KOPT-K1 (cell line): ENCODE measurements at regions not wholly inside any gene's neighbourhood (a gene's known extent, or its start where the extent isn't known, plus 50 kb on each side); places are given as distances from the start of the nearest gene placed in this dataset.

Experiments
- H3K27ac ChIP-seq: fragments of 200-600 bp; sonication (generic); 2 replicates; pipeline ENCODE4 v1.5.1; 2016; ENCODE audit warnings: antibody characterized with exemption, mild to moderate bottlenecking, low read depth, low read length; ENCODE audit not compliant: poor library complexity, severe bottlenecking
- H3K36me3 ChIP-seq: fragments of 200-600 bp; sonication (generic); 2 replicates; pipeline ENCODE4 v1.5.1; 2017; ENCODE audit warnings: antibody characterized with exemption, mild to moderate bottlenecking, low read length, moderate library complexity; ENCODE audit not compliant: insufficient read depth
- H3K9me3 ChIP-seq: fragments of 200-600 bp; sonication (generic); 2 replicates; pipeline ENCODE4 v1.5.1; 2017; ENCODE audit warnings: antibody characterized with exemption, low read length, mild to moderate bottlenecking; ENCODE audit not compliant: insufficient read depth, poor library complexity, severe bottlenecking

GRCh38 chr4:178264001-178264400 is 821.8 kb upstream of the AGA start:
- Histone ChIP-seq H3K36me3 (no peaks in the 10 kb centered on the region), H3K27ac (no peak overlapping the region), H3K9me3 (no peaks in the 10 kb centered on the region)

- Histone ChIP-seq H3K27ac (no peak overlapping the region), H3K9me3 (no peaks in the 10 kb centered on the region), H3K36me3 (no peaks in the 10 kb centered on the region)
Observed at GRCh38 chr4:178271386-178271785, 829.1 kb upstream of the AGA start.

GRCh38 chr4:178273168-178273567 is 830.9 kb upstream of the AGA start:
- no peaks in the 10 kb centered on the region for H3K36me3 ChIP-seq
- H3K27ac ChIP-seq, result no peak overlapping the region
- no peaks in the 10 kb centered on the region for H3K9me3 ChIP-seq

- Histone ChIP-seq H3K36me3 (no peaks in the 10 kb centered on the region), H3K9me3 (no peaks in the 10 kb centered on the region), H3K27ac (no peak overlapping the region)
Observed at GRCh38 chr4:178275671-178276360, 833.6 kb upstream of the AGA start.

- no peaks in the 10 kb centered on the region for H3K36me3 ChIP-seq
- no peaks in the 10 kb centered on the region for H3K9me3 ChIP-seq
- H3K27ac ChIP-seq, result no peak overlapping the region
Observed at GRCh38 chr4:178280362-178280761, 838.1 kb upstream of the AGA start.

- Histone ChIP-seq H3K27ac (no peak overlapping the region), H3K36me3 (no peaks in the 10 kb centered on the region), H3K9me3 (no peaks in the 10 kb centered on the region)
Observed at GRCh38 chr4:178288462-178288861, 846.2 kb upstream of the AGA start.

GRCh38 chr4:178293601-178294000 is 851.4 kb upstream of the AGA start:
- Histone ChIP-seq H3K27ac (no peak overlapping the region), H3K36me3 (no peaks in the 10 kb centered on the region), H3K9me3 (no peaks in the 10 kb centered on the region)

- no peak overlapping the region for H3K27ac ChIP-seq
- no peaks in the 10 kb centered on the region for H3K36me3 ChIP-seq
- no peaks in the 10 kb centered on the region for H3K9me3 ChIP-seq
Observed at GRCh38 chr4:178296669-178297068, 854.4 kb upstream of the AGA start.

GRCh38 chr4:178306565-178306964 is 864.3 kb upstream of the AGA start:
- H3K36me3 ChIP-seq, result no peaks in the 10 kb centered on the region
- no peaks in the 10 kb centered on the region for H3K9me3 ChIP-seq
- H3K27ac ChIP-seq, result no peak overlapping the region

GRCh38 chr4:178309890-178310289 is 867.7 kb upstream of the AGA start:
- Histone ChIP-seq H3K9me3 (no peaks in the 10 kb centered on the region), H3K27ac (no peak overlapping the region), H3K36me3 (no peaks in the 10 kb centered on the region)

- Histone ChIP-seq H3K27ac (no peak overlapping the region), H3K36me3 (no peaks in the 10 kb centered on the region), H3K9me3 (no peaks in the 10 kb centered on the region)
Observed at GRCh38 chr4:178311997-178312396, 869.8 kb upstream of the AGA start.

- no peak overlapping the region for H3K27ac ChIP-seq
- peaks cover 2% of the 10 kb centered on the region for H3K9me3 ChIP-seq
- H3K36me3 ChIP-seq, result no peaks in the 10 kb centered on the region
Observed at GRCh38 chr4:178314287-178314686, 872.0 kb upstream of the AGA start.

GRCh38 chr4:178316211-178316610 is 874.0 kb upstream of the AGA start:
- peaks cover 7% of the 10 kb centered on the region for H3K9me3 ChIP-seq
- no peaks in the 10 kb centered on the region for H3K36me3 ChIP-seq
- no peak overlapping the region for H3K27ac ChIP-seq

GRCh38 chr4:178320003-178320402 is 877.8 kb upstream of the AGA start:
- H3K27ac ChIP-seq, result no peak overlapping the region
- no peaks in the 10 kb centered on the region for H3K36me3 ChIP-seq
- H3K9me3 ChIP-seq, result peaks cover 7% of the 10 kb centered on the region

- H3K36me3 ChIP-seq, result no peaks in the 10 kb centered on the region
- H3K27ac ChIP-seq, result no peak overlapping the region
- H3K9me3 ChIP-seq, result peaks cover 7% of the 10 kb centered on the region
Observed at GRCh38 chr4:178322524-178323183, 880.4 kb upstream of the AGA start.

GRCh38 chr4:178329226-178329872 is 887.1 kb upstream of the AGA start:
- H3K9me3 ChIP-seq, result no peaks in the 10 kb centered on the region
- no peak overlapping the region for H3K27ac ChIP-seq
- H3K36me3 ChIP-seq, result no peaks in the 10 kb centered on the region
